LNCAP (cell line): ENCODE measurements at regions not wholly inside any gene's neighbourhood (a gene's known extent, or its start where the extent isn't known, plus 50 kb on each side); places are given as distances from the start of the nearest gene placed in this dataset.

Source experiments
- TF ChIP-seq, protein P1 (sequence below): fragments of 450-650 bp; IDR thresholded peaks from 2 replicates; pipeline ENCODE4 v1.5.1; 2017; ENCODE audit warnings: mild to moderate bottlenecking

DNA sequence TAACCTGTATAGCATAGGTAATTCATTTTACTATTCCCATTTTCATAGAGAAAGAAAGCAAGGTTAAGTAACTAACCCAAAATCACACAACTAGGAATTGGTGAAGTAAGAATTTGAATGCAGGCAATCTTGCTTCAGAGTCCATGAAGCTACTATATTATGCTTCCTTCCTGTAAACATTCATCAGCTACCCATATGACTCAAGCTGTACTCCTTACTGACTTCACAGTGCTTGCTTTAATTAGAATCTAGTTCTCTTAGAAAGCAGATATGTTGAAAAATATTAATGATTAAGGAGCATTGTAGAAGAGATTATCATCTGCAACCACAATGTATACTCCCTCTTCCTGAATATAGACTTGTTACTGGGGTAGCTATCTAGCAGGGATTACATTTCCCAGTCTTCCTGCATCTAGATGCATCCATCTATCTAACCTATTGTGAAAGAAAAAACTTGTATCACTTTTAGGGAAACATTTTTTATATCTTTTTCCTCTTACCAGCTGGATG is 961.6 kb upstream of the CHAC2 start:
- TF ChIP-seq, protein P1, sequence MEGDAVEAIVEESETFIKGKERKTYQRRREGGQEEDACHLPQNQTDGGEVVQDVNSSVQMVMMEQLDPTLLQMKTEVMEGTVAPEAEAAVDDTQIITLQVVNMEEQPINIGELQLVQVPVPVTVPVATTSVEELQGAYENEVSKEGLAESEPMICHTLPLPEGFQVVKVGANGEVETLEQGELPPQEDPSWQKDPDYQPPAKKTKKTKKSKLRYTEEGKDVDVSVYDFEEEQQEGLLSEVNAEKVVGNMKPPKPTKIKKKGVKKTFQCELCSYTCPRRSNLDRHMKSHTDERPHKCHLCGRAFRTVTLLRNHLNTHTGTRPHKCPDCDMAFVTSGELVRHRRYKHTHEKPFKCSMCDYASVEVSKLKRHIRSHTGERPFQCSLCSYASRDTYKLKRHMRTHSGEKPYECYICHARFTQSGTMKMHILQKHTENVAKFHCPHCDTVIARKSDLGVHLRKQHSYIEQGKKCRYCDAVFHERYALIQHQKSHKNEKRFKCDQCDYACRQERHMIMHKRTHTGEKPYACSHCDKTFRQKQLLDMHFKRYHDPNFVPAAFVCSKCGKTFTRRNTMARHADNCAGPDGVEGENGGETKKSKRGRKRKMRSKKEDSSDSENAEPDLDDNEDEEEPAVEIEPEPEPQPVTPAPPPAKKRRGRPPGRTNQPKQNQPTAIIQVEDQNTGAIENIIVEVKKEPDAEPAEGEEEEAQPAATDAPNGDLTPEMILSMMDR = no peak

DNA sequence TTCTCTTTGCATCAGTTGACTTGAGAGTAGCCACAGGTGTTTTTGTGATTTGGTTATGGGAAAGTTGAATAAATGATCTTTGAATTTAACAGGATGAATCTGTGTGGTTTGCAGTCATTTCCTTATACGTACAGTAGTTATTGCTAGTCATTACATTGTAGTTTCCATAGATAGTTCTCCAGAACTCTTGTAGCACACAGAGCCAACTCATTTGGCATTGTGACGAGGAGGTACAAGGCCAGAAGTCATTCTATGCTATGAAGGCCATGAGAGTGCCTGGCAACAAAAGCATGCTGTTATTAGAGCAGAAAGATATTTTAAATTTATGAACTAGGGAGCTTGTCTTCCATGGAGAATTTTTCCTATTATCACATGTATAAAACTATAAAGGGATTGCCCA is 973.0 kb upstream of the CHAC2 start:
- TF ChIP-seq, protein P1 = no peak

DNA sequence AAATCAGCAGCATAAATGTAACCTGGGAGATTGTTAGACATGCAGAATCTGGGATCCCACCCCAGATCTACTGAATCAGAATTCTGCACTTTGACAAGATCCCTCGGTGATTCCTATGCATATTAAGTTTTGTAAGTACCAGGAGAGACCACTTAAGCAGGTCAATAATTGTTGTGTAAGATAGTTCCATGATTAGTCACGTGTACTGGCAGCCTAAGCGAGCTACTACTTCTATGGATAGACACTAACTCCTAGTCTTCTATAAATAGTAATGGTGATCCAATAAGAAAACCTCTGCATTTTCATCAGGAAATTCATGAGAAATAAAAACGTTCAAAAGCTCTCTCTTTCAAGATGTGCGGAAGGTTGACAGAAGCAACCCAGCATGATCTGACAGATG is 988.2 kb upstream of the CHAC2 start:
- TF ChIP-seq, protein P1 = no peak

DNA sequence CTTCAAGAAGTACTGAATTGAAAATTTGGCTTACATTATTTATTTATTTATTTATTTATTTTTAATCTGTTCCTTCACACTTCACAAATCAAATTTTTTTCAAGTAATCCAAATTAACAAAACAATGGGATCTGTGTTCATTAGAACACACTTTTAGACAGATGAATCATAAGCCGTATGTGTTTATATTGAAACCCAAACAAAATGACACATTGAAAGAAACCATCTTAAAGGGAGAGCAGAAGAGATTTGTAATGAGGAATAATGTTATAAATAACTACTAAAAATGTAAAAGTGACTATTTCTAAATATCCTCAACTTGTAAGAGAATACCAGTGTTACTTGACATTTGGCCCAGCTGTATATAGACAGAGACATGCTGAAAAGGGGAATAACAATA is 991.0 kb upstream of the CHAC2 start:
- TF ChIP-seq, protein P1 = no peak

DNA sequence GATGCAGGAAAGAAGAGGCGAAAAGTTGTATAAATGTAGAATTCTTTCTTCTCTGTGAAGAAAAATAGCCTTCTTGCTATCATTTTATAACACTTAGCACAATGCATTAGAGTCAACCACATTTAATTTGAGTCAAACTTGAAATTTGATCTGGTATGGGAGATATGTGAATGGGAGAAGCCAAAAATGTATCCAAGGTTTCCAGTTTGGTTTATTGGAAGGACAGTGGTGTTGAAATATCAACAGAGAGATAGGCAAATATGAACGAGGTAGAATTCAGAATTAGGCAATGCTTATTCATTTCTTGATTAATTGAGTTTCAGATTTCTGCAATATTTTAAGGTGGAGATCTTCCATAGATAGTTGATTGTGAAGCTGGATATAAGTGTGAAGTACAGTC is 991.9 kb upstream of the CHAC2 start:
- TF ChIP-seq, protein P1 = no peak

DNA sequence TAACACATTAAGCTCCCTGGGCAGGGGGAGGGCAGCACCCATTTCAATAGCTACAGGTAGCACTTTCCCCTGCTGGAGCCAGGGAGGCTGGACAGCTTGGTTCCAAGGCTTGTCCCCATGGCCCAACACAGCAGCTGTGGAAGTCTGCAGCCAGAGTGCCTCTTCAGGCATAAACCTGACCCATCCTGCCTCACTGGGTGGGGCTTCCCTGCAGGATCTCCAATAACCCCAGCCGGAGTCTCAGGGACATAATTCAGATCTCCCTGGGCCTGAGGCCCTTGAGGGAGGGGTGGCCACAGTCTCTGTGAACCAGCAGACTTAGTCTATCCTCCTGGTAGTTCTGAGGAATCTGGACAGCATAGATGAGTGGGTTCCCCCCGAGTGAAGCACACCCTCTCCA is 1001.9 kb upstream of the CHAC2 start:
- TF ChIP-seq, protein P1 = no peak

DNA sequence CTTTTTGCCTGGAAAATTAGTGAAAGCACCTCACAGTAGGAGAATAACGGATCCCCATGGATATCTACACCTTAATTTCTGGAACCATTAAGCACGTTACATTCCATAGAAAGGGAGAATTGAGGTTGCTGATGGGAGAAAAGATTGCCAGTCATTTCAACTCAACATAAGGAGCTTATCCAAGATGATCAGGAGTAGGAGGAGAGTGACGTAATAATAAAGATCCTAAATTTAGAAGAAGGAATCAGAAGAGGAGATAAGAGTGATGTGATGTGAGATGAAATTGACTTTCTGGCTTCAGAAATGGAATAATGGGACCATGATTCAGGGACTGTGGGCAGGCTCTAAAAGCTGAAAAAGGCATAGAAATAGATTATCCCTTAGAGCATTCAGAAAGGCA is 1017.8 kb upstream of the CHAC2 start:
- TF ChIP-seq, protein P1 = no peak

DNA sequence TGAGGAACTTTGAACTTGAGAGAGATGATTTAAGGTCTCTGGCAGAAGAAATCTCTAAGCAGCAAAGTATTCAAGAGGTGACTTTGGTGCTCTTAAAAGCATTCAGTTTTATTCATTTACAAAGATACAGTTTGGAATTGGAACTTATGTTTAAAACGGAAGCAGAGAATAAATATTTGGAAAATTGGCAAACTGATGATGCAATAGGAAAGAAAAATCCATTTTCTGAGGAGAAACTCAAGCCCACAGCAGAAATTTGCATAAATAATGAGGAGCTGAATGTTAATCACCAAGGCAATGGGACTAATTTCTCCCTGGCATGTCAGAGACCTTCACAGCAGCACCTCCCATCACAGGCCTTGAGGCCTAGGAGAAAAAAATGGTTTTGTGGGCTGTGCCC is 1022.5 kb upstream of the CHAC2 start:
- TF ChIP-seq, protein P1 = no peak
